CD4-positive, alpha-beta T cell treated with Interleukin-1 beta for 1 hour (primary cell): ENCODE measurements at regions not wholly inside any gene's neighbourhood (a gene's known extent, or its start where the extent isn't known, plus 50 kb on each side); places are given as distances from the start of the nearest gene placed in this dataset.

Experiments used
- DNase-seq, 2 donors: peaks; one replicate each; pipeline ENCODE4 v3.0.0-alpha.2; 2020 to 2022

DNA sequence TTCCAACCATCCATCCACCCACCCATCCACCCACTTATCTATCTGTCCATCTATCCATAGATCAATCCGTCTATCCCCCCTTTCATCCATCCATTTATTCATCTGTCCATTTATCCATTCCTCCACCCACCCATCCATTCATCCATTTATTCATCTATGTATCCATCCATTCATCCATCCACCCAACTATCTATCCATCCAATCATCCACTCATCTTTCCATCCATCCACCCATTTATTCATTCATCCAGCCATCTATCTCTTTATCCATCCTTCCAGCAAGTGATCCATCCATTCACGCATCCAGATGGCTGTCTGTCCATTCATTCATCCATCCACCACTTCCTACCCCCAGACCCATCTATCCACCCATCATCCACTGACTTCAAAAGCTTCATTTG is 84.0 kb upstream of the CD99 start:
- no peak for DNase-seq

DNA sequence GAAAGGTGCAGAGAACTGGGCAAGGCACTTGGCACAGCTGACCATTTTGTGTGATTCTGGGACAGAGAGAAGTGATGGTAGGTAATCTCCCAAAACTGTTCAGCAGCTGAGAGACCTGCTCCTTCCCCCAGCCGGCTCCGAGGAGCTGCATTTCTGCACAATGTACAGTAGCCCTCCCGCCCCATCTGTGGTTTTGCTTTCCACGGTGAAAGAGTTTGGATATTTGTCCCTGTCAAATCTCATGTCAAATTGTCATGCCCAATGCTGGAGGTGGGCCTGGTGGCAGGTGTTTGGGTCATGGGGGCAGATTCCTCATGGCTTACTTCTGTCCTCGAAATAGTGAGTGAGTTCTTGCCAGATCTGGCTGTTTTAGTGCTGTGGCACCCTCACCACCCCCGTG is 90.5 kb upstream of the CD99 start:
- no peak for DNase-seq

DNA sequence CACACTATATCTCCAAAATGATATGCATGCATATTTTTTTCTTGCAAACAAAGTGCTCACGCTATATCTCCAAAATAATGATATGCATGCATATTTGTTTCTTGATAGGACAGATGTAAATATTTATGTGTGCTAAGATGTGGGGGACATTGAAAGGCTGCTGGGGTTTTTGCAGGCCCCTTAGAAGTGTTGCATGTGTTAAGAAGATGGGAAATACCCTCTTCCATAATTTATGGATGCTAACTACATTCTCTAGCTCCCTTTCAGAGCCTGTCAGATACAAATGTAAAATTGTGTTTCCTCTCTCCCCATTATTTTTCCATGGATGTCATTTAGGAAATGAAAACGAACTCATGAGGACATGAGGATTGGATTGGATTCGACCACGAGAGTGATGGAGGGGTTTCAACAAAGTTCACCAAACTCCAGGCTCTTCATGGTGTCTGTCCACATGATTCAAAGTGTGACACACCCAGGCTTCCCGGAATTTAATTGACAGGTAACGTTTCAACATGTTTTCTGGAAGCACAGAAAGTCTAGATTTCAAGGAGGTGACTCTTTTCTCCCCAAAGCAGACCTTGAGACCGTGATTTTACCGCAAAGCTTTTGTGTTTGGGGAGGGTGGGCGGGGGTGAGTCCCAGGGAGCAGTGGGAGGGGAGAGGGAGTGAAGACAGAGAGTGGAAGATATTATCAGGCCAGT is 94.4 kb upstream of the CD99 start:
- DNase-seq: no peak

DNA sequence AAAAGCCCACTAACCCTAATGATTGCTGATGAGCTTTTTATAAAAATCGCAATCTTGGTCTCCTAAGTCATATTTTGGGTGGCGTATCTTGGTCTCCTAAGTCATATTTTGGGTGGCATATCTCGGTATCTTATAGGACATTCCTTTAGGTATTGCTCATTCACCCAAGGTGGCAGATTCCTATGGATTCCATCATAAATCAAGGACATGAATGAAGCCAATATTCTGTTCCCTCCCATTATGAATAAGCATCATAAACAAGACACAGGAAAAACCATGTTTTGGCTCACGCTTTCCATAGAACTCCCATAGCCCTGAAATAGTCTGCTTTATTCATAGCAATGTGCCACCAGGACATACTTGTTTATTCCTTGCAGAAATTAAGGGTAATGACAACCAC is 95.0 kb upstream of the CD99 start:
- DNase-seq: no peak

DNA sequence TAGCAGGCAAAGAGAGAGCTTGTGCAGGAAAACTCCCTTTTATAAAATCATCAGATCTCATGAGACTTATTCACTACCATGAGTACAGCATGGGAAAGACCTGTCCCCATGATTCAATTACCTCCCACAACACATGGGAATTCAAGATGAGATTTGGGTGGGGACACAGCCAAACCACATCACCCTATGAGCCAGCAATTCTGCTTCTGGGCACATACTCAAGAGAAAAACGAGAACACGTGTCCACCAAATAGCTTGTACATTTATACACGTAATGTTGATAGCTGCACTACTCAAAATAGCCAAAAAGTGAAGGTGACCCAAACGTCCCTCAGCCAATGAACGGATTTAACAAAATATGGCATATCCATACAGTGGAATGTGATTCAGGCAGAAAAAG is 94.5 kb upstream of the DHRSX start:
- DNase-seq: no peak

DNA sequence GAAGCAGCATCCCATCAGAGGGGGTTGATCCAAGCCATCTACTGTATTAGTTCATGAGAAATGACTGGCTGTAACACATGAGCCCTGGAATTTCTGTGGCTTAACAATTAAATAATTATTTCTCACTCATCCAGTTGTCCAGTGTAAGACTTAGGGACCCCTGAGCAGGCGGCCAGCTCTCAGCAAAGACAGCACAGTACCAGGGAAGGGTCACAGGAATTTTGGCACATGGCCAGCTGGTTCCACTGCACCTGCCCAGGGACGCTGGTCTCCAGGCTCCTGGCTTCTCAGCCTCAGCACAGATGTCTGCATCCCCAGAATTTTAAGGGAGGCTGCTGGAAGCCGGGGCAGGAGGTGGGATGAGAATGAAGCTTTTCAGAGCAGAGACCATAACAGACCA is 93.7 kb upstream of the DHRSX start:
- no peak for DNase-seq

DNA sequence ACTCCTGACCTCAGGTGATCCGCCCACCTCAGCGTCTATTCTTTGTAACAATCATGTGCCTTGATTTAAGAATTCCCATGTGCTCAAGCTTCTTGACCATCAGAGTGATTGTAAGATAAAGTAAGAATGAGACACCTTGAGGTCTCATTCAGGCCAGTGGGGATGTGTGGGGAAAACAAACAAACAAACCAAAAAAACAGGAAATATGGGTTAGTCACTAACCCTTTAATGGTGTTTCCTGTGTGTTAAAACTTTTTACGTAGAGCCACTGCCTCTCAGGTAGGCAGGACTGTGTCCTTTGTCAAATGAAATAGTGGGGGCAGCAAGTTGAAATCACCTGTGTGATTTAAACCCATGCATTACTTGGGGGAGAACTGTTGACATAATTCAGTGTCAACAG is 91.5 kb upstream of the DHRSX start:
- DNase-seq: no peak

DNA sequence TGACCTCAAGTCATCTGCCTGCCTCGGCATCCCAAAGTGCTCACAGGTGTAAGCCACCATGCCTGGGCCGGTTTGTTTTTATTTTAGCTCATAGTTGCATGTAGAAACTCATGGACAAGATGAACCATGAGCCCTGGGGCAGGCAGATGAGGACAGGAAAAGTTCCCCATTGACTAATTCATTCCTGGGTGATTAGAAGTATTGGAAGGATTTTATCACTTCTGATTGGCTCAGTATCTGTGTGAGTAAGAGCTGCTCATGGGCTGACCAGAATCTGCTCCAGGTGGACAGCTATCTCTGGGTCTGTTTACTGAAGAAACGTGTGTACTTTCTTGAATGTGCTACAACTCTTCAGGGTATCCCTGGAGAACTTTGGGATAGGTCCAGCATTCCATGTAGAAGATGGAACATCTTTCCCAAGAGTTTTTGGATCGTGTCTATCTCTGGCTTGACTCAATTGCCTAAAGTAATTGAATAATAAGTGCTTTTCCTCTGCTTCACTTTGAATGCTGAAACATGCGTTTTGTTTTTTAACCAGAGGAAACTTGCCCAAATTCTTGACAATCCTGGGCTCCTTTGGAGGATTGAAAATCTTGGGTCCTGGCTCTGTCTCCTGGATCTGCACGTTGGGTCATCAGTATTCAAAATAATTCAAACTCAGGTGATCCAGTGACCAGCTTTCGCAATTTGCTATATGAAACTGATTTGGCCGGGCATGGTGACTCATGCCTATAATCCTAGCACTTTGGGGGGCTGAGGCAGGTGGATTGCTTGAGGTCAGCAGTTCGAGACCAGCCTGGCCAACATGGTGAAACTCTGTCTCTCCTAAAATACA is 88.6 kb upstream of the DHRSX start:
- DNase-seq: no peak

DNA sequence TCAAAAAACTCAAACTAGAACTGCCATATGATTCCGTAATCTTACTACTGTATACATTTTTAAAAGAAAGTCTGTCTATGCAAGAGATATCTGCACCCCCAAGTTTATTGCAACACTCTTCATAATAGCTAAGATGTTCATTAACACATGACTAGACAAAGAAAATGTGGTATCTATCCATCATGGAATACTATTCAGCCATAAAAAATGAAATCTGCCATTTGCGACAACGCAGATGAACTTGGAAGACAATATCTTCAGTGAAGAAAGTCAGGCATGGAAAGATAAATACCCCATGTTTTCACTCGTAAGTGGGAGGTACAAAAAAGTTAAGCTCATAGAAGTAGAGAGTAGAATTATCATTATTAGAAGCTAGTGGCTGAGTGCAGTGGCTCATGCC is 87.3 kb upstream of the DHRSX start:
- DNase-seq: no peak

DNA sequence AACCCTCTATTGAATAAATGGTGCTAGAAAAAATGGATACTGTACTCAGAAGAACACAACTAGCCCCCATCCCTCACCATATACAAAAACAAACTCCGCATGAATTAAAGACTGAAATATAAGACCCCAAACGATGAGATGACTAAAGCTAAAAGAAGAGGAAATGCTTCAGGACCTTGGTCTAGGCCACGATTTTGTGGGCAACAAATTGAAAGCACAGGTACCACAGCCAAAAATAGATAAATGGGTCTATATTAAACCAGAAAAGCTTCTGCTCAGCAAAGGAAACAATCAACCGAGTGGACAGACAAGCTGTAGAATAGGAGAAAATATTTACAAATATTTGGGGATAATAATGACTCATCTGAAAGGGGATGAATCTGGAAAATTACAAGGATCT is 86.4 kb upstream of the DHRSX start:
- DNase-seq: no peak

DNA sequence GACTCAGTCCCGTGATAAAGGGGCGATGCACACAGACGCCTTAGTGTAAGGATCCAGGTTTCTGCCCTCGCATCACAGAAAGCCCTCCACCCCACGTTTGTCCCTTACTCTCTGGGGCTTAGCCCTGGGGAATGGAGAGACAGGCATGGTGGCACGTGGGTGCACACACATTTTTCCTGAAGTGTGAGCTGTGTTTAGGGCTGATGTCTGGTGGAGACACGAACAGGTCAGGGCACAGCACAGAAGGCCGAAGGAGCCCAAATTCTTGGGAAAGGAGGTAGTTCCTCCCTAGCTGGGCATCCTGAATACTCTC is 84.3 kb upstream of the DHRSX start:
- DNase-seq: no peak

DNA sequence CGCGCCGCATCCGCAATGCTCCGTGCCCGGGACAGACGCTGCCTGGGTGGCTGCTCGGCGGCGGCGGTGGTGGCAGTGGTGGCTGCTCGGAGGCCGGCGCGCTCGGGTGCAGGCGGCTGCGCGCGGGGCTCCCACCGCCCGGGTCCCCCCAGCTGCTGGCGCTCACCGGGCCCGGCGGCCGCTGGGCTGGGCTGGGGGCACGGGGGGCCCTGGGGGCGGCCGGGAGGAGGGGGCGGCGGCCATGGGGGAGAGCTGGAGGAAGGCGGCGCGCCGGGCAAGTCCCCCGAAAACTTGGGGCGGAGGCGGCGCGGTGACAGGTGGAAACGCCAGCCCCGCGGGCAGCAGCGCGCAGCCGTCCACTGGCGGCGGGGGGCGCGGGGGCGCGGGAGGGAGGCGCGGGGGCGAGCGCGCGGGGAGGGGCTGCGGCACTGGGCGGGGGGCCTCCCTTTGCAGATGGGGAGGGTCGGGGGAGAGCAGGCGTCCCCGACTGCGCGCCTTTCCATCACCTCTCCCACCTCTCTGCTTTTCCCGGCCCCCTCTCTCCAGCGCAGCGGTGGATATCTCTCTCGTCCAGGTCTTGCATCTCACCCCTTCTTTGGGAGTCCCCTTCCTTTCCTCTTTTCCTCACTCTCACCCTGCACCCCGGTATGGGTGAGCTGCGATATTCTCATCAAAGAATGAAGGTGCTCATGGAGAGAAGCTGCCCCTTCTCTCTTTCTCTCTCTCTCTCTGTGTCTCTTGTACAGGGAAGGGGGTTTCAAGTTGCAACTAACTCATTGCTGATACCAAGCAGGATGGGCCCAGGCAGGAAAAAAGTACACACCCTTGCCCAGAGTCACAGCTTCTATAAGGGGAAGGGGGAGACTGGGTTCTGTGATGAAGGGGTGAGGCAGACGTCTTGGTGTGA is 83.7 kb upstream of the DHRSX start:
- no peak for DNase-seq

DNA sequence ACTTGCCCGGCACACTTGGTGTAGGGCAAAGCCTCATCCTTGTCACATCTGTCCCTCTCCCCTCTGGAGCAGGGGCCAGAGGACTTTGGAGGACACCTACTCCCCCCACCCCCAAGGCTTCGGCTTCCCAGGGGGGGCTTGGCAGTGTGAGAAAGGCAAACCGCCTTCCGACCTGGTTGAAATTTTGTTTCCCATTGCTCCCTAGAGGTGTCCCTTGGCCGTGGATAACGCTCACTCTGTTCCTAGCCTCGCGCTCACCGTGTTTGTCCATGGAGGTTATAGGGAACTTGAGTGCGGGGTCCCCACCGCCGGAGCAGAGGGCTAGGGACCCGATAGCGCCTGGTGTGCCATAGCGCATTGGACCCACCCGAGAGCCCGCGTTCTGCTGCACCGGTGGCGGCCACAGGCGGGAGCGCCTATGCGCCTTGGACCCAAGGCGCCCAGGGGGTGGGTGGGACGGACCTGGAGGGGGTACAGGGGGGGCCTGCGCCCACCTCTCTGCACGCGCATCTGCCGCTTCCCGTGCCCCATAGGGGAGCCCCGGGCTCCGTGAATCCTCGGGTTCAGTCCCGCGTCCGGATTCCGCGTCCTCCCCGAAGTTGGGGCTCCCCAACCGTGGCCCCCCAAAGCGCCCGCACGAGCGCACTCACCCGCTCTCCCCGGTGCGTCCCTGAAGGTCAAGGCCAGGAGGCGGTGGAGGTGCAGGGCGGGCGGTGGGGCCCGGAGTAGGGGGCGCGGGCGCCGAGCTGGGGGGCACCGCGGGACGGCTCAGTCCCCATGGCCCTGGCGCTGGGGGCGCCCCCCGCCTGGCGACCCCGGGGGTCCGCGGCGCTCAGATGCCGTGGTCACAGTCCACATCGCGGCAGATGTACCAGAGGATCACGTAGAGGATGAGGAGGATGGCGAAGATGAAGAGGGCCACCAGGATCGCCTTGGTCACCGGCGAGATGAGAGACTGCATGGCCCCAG is 82.7 kb upstream of the DHRSX start:
- DNase-seq: no peak

DNA sequence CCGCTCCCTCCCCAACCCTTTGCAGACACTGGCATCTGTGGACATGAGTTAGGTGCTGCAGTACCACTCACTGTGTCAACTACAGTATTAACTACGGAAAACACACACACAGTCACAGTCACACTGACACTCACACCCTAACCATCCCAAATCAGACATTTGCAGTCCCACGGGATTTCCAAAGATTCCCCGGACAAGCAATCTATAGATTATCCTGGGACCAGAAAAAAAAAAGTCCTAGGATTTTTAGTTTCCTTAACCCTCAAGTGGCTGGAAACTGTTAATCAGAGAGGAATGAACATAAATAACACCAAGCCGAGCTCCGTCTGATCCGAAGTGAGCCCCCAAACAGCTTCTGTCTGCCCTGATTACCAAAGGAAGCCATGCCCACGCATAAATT is 81.9 kb upstream of the DHRSX start:
- no peak for DNase-seq

DNA sequence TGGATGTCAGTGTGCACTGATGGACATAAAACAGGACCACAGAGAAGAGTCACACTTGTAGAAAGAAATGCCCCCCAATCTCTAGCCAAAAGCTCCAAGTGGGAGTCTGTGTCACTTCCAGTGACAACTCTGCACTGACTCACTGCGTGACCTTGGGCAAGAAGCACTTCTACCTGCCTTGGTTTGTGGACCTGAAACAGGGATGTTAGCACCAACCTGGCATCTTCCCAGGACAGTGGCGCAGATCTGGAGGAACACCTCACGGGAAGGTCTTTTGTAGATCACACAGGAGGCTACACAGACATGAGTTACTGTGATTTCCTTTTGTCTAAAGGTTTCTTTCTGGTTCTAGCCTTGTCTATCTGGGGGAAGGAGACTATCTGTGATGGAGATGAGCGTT is 80.5 kb upstream of the DHRSX start:
- DNase-seq: no peak

DNA sequence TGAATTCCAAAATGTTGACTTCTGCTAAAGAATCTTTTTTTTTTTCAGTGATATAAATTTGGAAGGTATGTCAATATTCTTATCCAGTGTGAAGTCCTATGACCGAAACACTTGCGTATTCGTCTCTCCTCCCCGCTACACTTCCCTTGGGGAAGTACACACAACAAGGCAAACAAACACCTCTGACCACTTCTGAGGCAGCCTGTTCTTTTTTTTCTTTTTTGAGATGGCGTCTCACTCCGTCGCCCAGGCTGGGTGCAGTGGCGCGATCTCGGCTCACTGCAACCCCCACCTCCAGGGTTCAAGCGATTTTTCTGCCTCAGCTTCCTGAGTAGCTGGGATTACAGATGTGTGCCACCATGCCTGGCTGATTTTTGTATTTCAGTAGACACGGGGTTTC is 78.1 kb upstream of the DHRSX start:
- DNase-seq: no peak

DNA sequence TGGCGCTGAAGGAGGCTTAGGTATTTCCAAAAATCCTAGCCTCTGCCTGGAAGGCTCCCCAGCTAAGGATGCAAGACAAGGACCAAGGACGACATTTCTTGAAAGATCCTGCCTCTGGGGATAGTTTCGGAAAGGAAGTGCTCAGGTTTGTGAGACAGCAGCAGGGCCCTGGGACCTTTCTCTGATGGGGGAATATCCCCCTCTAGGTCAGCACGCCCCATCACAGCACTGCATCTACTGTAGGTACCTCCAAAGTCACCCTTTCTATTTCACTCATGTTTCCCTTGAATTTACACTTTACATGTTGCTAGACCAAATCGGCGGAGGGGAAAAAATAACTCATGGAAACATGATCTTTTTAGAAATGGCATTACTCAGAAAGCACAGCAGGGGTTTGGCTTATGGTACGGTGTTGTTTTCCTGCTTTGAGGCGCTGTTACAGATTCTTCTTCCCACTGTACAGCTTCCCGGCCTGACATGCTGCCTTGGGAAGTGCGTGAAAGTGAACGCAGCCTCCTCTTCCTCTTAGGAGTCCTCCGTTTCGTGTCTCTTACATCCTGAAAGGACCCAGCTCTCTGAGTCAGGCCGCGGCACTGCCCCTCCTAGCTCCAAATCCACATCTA is 77.2 kb upstream of the DHRSX start:
- DNase-seq: no peak

DNA sequence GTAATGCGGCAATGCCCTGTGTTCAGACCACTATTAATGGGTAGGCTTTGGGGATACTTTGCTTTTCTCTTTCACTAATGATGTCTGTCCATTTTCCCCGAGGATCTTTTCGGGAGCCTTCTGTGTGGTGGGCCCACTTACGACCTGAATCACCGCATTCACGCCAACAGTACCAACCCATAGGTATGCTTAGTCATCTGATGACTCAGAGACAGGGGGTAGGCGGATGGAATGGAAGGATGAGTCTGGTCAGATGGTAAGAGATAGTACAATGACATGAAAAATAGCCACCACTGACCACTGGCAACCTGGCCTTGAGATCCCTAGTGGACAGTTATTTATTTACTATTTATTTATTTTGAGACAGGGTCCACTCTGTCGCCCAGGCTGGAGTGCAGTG is 76.0 kb upstream of the DHRSX start:
- DNase-seq: no peak

DNA sequence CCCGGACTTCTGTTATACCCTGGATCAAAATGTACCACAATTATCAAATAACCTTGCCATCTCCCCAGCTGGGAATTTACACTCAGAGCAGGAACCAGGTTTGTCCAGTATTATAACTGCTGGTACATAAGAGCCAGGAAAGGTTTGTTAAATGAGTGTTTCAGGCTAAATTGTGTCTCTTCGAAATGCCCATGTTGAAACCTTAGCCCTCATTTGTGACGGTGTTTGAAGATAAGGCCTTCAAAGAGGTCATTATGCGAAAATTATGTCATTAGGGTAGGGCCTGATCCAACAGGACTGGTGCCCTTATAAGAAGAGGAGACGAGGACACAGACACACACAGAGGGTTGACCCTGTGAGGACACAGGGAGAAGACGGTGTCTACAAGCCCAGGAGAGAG is 73.5 kb upstream of the DHRSX start:
- no peak for DNase-seq

DNA sequence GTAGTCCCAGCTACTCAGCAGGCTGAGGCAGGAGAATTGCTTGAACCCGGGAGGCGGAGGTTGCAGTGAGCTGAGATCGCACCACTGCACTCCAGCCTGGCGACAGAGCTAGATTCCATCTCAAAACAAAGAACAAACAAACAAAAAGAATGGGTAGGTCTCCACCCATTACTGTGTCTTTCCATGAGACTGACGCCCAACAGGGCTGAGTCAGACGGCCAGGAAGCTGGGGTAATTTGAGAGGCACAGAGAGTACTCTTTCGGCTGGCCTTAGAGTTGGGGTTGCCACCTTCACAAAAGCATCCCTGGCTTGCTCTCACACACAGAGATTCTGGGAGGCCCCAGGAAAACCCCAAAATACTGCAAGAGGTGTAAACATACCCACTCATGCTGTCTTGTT is 72.0 kb upstream of the DHRSX start:
- no peak for DNase-seq

DNA sequence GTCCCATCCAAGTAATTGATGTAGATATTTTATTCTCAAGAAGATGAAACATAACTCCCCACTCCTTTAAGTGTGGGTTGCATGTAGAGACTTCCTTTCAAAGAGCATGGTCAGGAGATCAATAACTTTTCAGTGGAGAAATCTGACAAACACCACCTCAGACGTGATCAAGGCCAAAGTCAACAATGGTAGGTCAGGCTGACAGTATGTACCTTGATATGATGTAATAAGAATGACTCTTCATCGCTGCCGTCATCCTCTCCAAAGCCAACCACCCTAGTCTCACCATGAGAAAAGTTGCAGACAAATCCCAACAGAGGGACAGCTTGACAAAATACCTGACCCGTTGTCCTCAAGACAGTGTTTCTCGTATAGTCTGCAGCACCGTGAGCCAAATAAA is 67.3 kb upstream of the DHRSX start:
- no peak for DNase-seq

DNA sequence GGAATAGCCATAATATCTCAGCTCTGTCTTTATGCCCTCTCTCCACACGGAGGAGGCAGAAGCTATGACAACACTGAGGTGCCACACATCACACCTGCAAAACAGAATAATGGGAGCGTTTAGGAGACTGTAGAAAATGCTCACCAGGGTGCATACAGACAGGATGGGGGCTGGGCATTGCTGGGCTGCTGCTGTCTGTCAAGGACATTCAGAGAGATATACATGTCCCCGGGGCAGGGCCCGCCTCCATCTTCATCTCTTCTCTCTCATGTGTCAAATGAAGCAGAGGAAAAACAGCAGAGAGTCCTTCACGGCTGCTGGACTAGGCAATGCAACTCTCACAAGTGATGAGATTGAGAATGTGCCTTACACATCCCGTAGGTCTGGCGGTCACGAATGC is 65.3 kb upstream of the DHRSX start:
- no peak for DNase-seq
